HepG2 (cell line): ENCODE measurements at regions not wholly inside any gene's neighbourhood (a gene's known extent, or its start where the extent isn't known, plus 50 kb on each side); places are given as distances from the start of the nearest gene placed in this dataset.

ENCODE experiments used
- ASH2L ChIP-seq: fragments of 300-600, 200-600 bp; sonication (generic); IDR thresholded peaks from 2 replicates; pipeline ENCODE4 v1.7.0; 2017; ENCODE audit warnings: low read depth, mild to moderate bottlenecking, moderate library complexity, mixed read lengths, low read length; ENCODE audit not compliant: insufficient read length
- CEBPB ChIP-seq: IDR thresholded peaks from 2 replicates; pipeline ENCODE4 v1.6.1; 2011; ENCODE audit warnings: low read depth, low read length, improper control_type of control experiment, borderline replicate concordance
- DR1 ChIP-seq: sonication (generic); formaldehyde crosslinking; IDR thresholded peaks from 2 replicates; pipeline ENCODE4 v1.8.0; 2021; ENCODE audit warnings: mild to moderate bottlenecking, missing genetic modification reagents, inconsistent platforms
- FOXP1 ChIP-seq, 2 experiments: fragments of 450-650 bp in 1 of 2; IDR thresholded peaks; 2 replicates each; pipeline ENCODE4 v1.6.1; 2017 to 2018; ENCODE audit warnings: antibody characterized with exemption in 1 of 2
- GATA4 ChIP-seq: sonication (generic); IDR thresholded peaks from 2 replicates; pipeline ENCODE4 v1.6.1; 2016; ENCODE audit warnings: antibody characterized with exemption, low read depth, borderline replicate concordance
- KDM1A ChIP-seq: IDR thresholded peaks from 2 replicates; pipeline ENCODE4 v1.6.1; 2016; ENCODE audit warnings: missing compliant biosample characterization
- KLF13 ChIP-seq: sonication (generic); formaldehyde crosslinking; IDR thresholded peaks from 2 replicates; pipeline ENCODE4 v1.4.0; 2020; ENCODE audit warnings: mild to moderate bottlenecking, missing genetic modification reagents
- MYC ChIP-seq: sonication (generic); formaldehyde crosslinking; IDR thresholded peaks from 2 replicates; pipeline ENCODE4 v1.9.0; 2021; ENCODE audit warnings: missing genetic modification reagents, borderline replicate concordance
- PCBP2 ChIP-seq: fragments of 200-400 bp; formaldehyde crosslinking; optimal IDR thresholded peaks from 2 replicates; pipeline ENCODE3; 2018; ENCODE audit warnings: low read length, low read depth; ENCODE audit not compliant: poor library complexity, severe bottlenecking
- SYNCRIP ChIP-seq: fragments of 200-400 bp; formaldehyde crosslinking; IDR thresholded peaks from 2 replicates; pipeline ENCODE4 v1.6.1; 2018; ENCODE audit warnings: mild to moderate bottlenecking, low read depth, low read length; ENCODE audit not compliant: insufficient read depth
- TBP ChIP-seq: sonication (generic); formaldehyde crosslinking; IDR thresholded peaks from 2 replicates; pipeline ENCODE4 v1.5.0; 2020; ENCODE audit warnings: missing genetic modification reagents
- THAP7 ChIP-seq: sonication (generic); formaldehyde crosslinking; IDR thresholded peaks from 2 replicates; pipeline ENCODE4 v1.8.1; 2023; ENCODE audit warnings: mild to moderate bottlenecking, missing genetic modification reagents
- ZNF274 ChIP-seq: sonication (generic); formaldehyde crosslinking; IDR thresholded peaks from 2 replicates; pipeline ENCODE4 v1.5.1; 2020; ENCODE audit warnings: mild to moderate bottlenecking, missing genetic modification reagents
- ZNF335 ChIP-seq: sonication (generic); formaldehyde crosslinking; IDR thresholded peaks from 2 replicates; pipeline ENCODE4 v1.4.0; 2020; ENCODE audit warnings: missing genetic modification reagents
- ZNF501 ChIP-seq: sonication (generic); formaldehyde crosslinking; IDR thresholded peaks from 2 replicates; pipeline ENCODE4 v1.5.1; 2020; ENCODE audit warnings: mild to moderate bottlenecking, moderate library complexity, missing genetic modification reagents

GRCh38 chr10:79001082-79001885, 67.5 kb upstream of the ZMIZ1 start (continued):
- TF ChIP-seq GATA4 (no peak), PCBP2 (no peak), DR1 (CRISPR knock-in tag) (no peak), FOXP1 (IDR thresholded peaks at IDR 0.05) (no peak), FOXP1 (CRISPR knock-in tag; IDR thresholded peaks at IDR 0.05) (no peak), KDM1A (CRISPR knock-in tag) (peak; percentile 55; the same call in 1 of the 2 replicates), KLF13 (CRISPR knock-in tag) (no peak), TBP (CRISPR knock-in tag) (no peak), ZNF335 (CRISPR knock-in tag) (no peak), CEBPB (peak; percentile 74), SYNCRIP (no peak), THAP7 (CRISPR knock-in tag) (no peak), ZNF501 (CRISPR knock-in tag) (no peak), MYC (CRISPR knock-in tag) (no peak), ZNF274 (CRISPR knock-in tag) (no peak), ASH2L (no peak)
- TF ChIP-seq, all 625 proteins: peak for 8
